ENCODE measurements at regions not wholly inside any gene's neighbourhood (a gene's known extent, or its start where the extent isn't known, plus 50 kb on each side); places are given as distances from the start of the nearest gene placed in this dataset.
"Not testable (repeated sequence)": the region's sequence is repeated elsewhere in the genome, so short reads cannot be mapped to it uniquely, and the experiment has no call there.

- DNase-seq, result no peak
- no peaks in the 10 kb centered on the region for H3K27me3 ChIP-seq
- no peak overlapping the region for H3K4me3 ChIP-seq
- H3K4me1 ChIP-seq, result no peaks in the 10 kb centered on the region
- intact Hi-C loops (cut with DNase I; ENCODE audit: low total_unique reads), result no loop called here
- no peaks in the 10 kb centered on the region for H3K36me3 ChIP-seq
- peaks cover 0 to 3% (median 0%) of the 10 kb centered on the region in 3 donors for H3K9me3 ChIP-seq
- no peak for TF ChIP-seq CTCF (IDR thresholded peaks at IDR 0.05)
- no peak overlapping the region for H3K27ac ChIP-seq
Observed at GRCh38 chr7:69062020-69062765, 536.1 kb upstream of the AUTS2 start.

DNA sequence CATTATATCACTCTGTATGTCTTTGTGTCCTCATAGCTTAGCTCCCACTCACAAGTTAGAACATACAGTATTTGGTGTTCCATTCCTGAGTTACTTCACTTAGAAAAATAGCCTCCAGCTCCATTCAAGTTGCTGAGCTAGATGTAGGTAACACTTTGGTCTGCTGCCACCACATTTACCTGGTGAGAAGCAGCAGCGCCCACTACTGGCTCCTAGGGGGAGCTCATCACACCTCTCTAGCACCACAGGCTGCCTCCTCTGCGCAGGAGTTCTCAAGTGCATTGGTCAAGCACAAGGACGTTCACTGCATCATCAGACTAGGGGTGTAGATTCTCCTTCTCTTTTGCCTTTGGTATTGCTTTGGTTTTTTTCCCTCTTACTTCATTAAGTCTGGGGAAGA, 530.9 kb upstream of the AUTS2 start:
- peaks cover 0 to 2% (median 0%) of the 10 kb centered on the region in 3 donors for H3K9me3 ChIP-seq
- H3K27me3 ChIP-seq, result no peaks in the 10 kb centered on the region
- H3K4me3 ChIP-seq, result no peak overlapping the region
- no peaks in the 10 kb centered on the region for H3K4me1 ChIP-seq
- intact Hi-C loops (cut with DNase I; ENCODE audit: low total_unique reads), result no loop called here
- no peak for TF ChIP-seq CTCF (IDR thresholded peaks at IDR 0.05)
- no peak overlapping the region for H3K27ac ChIP-seq
- no peak for DNase-seq
- no peaks in the 10 kb centered on the region for H3K36me3 ChIP-seq

- no peaks in the 10 kb centered on the region for H3K27me3 ChIP-seq
- TF ChIP-seq CTCF (IDR thresholded peaks at IDR 0.05), result no peak
- DNase-seq, result no peak
- no peak overlapping the region for H3K27ac ChIP-seq
- no peaks in the 10 kb centered on the region for H3K36me3 ChIP-seq
- intact Hi-C loops (cut with DNase I; ENCODE audit: low total_unique reads), result no loop called here
- H3K4me3 ChIP-seq, result no peak overlapping the region
- no peaks in the 10 kb centered on the region for H3K9me3 ChIP-seq
- no peaks in the 10 kb centered on the region for H3K4me1 ChIP-seq
Observed at GRCh38 chr7:69070476-69070875, 527.8 kb upstream of the AUTS2 start.

DNA sequence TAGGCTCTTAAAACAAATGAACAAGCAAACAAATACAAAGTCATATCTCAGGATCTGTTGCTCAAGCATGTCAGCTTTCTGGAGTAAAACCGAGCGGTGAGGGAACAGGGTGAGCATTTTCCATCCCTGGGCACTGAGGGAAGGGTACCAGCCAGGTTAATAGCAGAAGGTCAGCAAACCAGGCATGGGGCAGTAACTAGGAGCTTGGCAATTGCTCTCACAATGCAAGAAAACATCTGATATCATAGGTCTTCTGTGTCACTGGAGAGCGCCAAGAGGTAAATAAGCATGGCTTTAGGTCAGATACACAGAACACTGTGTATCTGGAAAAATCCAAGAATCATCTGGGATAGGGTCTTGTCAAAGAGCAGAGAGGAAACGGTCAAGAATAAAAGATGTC, 521.7 kb upstream of the AUTS2 start:
- intact Hi-C loops (cut with DNase I; ENCODE audit: low total_unique reads), result no loop called here
- Histone ChIP-seq H3K36me3 (no peaks in the 10 kb centered on the region), H3K27me3 (no peaks in the 10 kb centered on the region), H3K4me3 (no peak overlapping the region), H3K27ac (no peak overlapping the region), H3K9me3 (peaks cover 0 to 5% (median 0%) of the 10 kb centered on the region in 3 donors), H3K4me1 (peaks cover 0 to 11% (median 3%) of the 10 kb centered on the region in 4 donors)
- TF ChIP-seq CTCF (IDR thresholded peaks at IDR 0.05), result no peak
- DNase-seq, result no peak

DNA sequence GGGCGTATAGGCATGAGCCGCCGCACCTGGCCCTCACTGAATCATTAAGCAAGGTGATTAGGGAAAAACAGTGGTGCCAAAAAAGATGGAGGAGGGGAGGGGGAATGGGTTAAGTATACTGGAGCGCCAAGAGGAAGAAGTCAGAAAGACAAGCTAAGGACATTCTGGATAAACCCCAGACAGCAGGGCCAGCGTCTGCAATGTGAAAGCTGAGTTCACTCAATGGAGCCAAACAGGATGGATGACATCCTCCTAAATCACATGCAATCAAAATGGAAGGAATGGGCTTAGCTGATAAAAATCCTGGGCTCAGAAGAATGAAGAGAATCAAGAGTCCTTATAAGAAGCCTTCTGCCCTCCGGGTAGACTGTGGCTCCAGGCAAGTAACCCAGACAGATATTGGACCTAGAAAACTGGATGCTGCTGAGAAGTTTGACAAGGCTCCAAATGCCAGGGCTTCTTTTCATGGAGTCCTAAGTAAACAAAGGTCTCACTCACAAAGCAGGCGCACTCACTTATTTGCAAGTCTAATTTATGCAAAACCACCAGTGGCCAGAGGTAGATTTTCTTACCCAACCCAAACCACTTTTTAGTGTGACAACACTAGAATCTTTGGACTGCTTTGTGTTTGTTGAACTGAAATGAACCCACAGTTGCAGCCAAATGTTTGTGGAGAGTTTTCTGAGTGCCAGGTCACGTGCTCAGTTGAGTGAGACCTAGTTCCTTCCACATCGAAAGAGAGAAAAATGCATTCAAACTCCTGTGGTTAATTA, 519.1 kb upstream of the AUTS2 start:
- Histone ChIP-seq H3K27ac (no peak overlapping the region), H3K27me3 (no peaks in the 10 kb centered on the region), H3K4me1 (peaks cover 0 to 11% (median 3%) of the 10 kb centered on the region in 4 donors), H3K9me3 (peaks cover 0 to 12% (median 0%) of the 10 kb centered on the region in 3 donors), H3K36me3 (no peaks in the 10 kb centered on the region), H3K4me3 (no peak overlapping the region)
- no peak for TF ChIP-seq CTCF (IDR thresholded peaks at IDR 0.05)
- DNase-seq, result peak in 1 of 2 donors; percentile 21
- intact Hi-C loops (cut with DNase I; ENCODE audit: low total_unique reads), result no loop called here

- intact Hi-C loops (cut with DNase I; ENCODE audit: low total_unique reads), result not testable (repeated sequence)
Observed at GRCh38 chr7:69087281-69087680, 511.0 kb upstream of the AUTS2 start.

More at GRCh38 chr7:69087281-69087680, 511.0 kb upstream of the AUTS2 start:
- H3K4me1 ChIP-seq, H3K27ac ChIP-seq, H3K36me3 ChIP-seq, H3K9me3 ChIP-seq, H3K27me3 ChIP-seq, DNase-seq, H3K4me3 ChIP-seq: not testable (repeated sequence)
